HG03196 (cell line): ENCODE measurements at regions not wholly inside any gene's neighbourhood (a gene's known extent, or its start where the extent isn't known, plus 50 kb on each side); places are given as distances from the start of the nearest gene placed in this dataset.
"Not testable (repeated sequence)": the region's sequence is repeated elsewhere in the genome, so short reads cannot be mapped to it uniquely, and the experiment has no call there.

ENCODE experiments used
- ATAC-seq: cut with Tn5 transposase; IDR thresholded peaks from one replicate; pipeline ENCODE4 v1.9.1; 2021; ENCODE audit not compliant: unreplicated experiment

DNA sequence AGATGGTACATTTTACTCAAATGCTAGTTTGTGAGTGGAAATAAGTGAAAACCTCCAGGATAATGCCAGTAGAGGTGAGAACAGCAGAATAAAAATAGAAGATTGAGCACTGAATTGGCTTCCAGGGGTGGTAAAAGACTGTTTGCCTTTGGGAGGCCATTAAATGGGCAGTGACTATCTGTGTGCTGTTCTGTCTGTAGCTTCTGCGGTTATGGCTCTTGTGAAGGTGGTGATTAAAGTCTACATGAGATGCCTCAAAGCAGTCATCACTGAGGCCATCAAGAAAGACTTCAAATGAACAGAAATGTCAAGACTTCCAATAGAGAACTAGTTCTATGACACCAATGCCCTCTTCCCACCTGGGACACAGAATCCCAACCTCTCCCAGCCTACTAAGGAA lies 108.8 kb downstream of the EFHB start:
- ATAC-seq, result no peak

- ATAC-seq, result no peak
Measured at GRCh38 chr3:19822805-19823204, 111.2 kb downstream of the EFHB start.

GRCh38 chr3:19816631-19817030 lies 117.4 kb downstream of the EFHB start:
- ATAC-seq, result no peak

- no peak for ATAC-seq
Measured at GRCh38 chr3:19815805-19816204, 118.2 kb downstream of the EFHB start.

- not testable (repeated sequence) for ATAC-seq
Measured at GRCh38 chr3:19813743-19814142, 120.3 kb downstream of the EFHB start.

- ATAC-seq, result no peak
Measured at GRCh38 chr3:19811689-19812088, 122.3 kb downstream of the EFHB start.

GRCh38 chr3:19808834-19809233 lies 125.2 kb downstream of the EFHB start:
- ATAC-seq, result no peak

- ATAC-seq, result no peak
Measured at GRCh38 chr3:19799887-19800286, 134.1 kb downstream of the EFHB start.

DNA sequence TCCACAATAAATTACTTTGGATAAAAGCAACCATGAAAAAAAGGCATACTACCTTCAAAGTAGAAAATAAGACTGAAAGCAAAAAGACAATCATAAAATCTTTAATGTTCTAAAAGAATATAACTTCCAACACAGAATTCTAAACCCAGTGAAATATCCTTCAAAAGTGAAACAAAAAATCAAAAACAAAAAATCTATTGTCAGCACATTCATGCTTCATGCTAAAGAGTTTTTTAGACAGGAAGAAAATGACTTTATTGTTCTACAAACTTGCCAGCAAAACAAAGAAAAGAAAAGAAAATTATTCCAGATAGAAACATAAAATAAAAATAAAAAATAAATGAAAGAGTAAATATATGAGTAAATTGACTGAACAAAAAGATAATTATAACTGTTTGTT lies 134.9 kb downstream of the EFHB start:
- ATAC-seq, result no peak

- ATAC-seq, result no peak
Measured at GRCh38 chr3:19798324-19798723, 135.7 kb downstream of the EFHB start.

- no peak for ATAC-seq
Measured at GRCh38 chr3:19792388-19792787, 141.6 kb downstream of the EFHB start.

DNA sequence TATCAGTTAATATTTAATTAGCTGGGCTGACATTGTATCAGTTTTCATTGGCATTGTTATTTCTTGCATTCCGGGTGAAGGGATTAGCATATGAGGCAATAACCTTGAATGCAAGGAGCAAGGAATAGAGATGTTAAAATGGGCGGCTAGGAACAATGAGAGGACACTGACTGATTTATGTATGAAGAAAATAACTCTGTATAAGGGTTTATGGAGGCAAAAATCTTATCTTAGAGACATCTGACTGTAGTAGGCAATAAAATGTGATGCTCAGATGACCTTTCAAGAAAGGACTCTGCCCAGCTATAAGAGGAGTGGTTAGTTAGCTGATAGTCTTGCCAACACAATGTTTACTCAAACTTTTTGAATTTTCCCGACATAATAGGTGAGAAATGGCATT lies 158.3 kb downstream of the EFHB start:
- ATAC-seq, result no peak

- no peak for ATAC-seq
Measured at GRCh38 chr3:19769694-19770093, 164.3 kb downstream of the EFHB start.

- no peak for ATAC-seq
Measured at GRCh38 chr3:19765954-19766353, 168.1 kb downstream of the EFHB start.

DNA sequence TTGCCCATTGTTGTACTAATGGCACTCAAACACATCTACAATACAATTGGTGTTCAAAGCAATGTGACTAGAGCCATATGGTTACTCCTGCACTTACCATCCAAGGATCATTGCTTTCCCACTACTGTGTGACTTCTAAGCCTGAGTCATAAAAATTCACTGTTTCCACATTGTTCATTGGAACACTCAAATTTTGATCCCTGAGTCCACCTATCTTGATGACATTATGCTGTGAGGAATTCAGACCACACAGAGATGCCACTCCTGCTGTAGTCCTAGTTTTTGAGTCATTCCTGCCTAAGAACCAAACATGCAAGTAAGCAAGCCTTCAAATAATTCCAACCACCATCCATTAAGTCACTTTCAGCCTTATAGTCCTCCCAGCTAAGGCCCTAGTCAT lies 176.2 kb downstream of the EFHB start:
- no peak for ATAC-seq

GRCh38 chr3:19749448-19750017 lies 184.5 kb downstream of the EFHB start:
- no peak for ATAC-seq

DNA sequence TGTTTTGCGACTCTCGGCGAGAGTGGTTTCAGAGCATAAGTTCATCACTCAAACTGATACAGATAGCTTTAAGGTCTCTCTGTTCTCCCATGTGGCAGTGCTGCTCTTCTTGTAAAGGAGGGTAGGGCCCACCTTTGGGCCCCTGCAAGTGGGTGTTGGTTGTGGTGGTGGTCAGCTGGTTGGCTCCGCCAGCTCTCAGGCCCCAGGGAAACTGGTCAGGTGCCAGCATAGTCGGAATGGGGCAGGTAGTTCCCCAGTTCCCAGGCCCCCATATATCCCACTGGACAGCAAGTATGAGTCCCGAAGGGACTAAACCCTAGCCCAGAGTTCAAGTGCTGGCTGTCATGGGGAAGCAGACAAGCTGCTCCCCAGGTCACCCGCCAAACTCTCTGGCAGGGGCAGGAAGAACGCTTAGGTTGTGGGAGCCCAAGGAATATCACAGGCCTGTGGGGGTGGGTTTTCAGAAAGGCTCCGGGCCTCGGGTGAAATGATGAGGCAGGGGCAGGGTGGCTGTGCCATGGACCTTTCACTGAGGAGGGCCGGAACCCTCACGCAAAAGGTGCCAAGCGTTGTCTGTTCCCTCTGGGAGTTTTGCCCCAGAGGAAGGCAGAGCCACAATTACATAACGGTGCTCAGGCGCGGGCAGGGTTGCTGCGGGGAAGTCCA lies 185.1 kb downstream of the EFHB start:
- no peak for ATAC-seq

GRCh38 chr3:19744047-19744446 lies 190.0 kb downstream of the EFHB start:
- no peak for ATAC-seq

DNA sequence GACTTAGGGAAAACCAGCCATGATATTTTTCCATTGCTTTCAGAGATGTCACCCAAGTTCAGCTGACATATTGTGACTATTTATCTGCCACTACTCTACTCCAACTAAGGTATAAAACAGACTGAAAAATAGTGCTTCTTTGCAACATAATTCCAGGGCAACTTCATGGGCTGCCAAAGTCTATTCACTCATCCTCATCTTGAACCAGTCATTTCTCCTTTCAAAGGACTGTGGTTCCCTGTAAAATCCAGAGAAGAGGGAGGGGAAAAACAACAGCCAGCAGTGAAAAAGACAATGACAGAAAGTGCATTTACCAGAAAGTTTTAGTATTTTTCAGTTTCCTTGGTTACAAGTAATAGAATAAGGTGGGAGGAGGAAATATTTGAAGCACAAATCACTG lies 191.1 kb downstream of the EFHB start:
- no peak for ATAC-seq

DNA sequence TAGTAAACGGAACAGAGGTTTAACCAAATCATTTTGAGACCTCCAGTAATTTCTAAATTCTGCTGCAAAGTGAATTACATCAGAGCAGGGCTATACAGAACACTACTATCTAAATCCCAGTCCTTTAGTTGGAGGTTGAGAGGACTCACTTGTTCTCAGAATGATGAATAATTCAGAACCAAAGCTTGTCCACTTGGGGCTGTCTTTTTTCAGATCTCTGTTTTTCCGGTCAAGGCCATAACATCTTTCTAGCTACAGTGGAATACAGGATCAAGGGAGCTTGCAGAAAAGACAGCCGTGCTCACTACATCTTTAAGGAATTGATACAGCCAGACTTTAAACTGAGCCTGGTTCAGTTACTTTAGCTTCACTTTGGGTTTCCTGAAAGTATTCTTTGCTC lies 194.5 kb downstream of the EFHB start:
- no peak for ATAC-seq

GRCh38 chr3:19738846-19739245 lies 195.2 kb downstream of the EFHB start:
- no peak for ATAC-seq

GRCh38 chr3:19735111-19735510 lies 198.9 kb downstream of the EFHB start:
- ATAC-seq, result no peak

DNA sequence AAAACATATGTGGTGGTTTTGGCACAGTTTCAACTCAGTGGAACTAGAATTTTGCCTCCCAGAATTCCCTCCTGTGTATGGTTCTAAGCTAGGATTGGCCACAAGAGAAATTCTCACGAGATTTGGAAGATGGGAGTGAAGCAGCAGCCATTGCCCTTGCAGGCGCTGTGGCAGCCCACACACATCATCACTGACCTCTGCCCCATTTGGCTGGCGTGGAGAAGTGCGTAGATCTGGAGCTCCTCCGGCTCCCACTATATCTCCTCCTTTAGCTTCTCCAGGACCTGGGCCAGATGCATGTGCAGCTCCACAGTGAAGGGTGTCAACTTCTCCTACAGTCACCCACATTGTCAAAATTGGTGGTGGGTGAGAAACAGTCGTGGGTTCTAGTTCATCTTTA lies 199.6 kb downstream of the EFHB start:
- ATAC-seq, result no peak
